Forelimb muscle (tissue), 1 donor: ENCODE measurements at regions not wholly inside any gene's neighbourhood (a gene's known extent, or its start where the extent isn't known, plus 50 kb on each side); places are given as distances from the start of the nearest gene placed in this dataset.
"Not testable (repeated sequence)": the region's sequence is repeated elsewhere in the genome, so short reads cannot be mapped to it uniquely, and the experiment has no call there.

ENCODE experiments used
- DNase-seq: peaks from one replicate; pipeline ENCODE4 v3.0.0-alpha.2; 2013; ENCODE audit warnings: low read depth

DNA sequence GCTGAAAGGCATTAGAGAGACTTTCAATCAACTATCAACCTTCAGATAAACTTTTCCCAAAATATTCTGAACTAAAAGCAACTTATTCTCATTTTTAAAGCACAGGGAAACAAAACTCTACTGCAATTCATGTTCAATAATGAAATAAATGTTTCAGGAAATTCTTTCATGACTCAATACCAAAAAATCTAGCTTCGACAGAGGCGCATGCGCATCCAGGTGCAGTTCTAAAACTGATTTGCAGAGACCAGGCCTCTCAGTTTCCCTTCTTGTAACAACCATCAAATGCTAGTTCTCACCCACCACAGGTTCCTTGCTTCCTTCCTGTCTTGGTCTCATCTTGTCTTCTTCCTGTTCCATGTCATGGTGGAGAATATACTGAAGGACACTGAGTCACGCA, 55.3 kb upstream of the NRBF2 start:
- no peak for DNase-seq

DNA sequence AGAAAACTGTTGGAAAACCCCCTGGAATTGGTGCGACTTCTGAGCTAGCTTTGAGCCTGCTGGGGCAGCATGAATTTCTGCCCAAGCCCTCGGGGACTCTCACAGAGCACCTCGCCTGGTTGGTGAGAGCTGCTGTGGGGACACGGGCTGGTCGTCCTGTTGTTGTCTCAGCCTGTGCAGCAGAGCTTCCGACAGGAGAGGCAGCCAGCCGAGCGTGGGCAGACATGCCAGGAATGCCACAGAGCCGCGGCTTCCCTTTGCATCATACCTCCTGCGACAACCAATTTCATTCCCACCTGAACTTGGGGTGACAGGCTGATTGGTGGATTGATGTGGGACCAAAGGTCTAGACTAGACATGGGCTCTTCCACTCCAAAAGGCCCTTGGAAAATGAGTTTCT, 60.2 kb upstream of the NRBF2 start:
- DNase-seq, result no peak

DNA sequence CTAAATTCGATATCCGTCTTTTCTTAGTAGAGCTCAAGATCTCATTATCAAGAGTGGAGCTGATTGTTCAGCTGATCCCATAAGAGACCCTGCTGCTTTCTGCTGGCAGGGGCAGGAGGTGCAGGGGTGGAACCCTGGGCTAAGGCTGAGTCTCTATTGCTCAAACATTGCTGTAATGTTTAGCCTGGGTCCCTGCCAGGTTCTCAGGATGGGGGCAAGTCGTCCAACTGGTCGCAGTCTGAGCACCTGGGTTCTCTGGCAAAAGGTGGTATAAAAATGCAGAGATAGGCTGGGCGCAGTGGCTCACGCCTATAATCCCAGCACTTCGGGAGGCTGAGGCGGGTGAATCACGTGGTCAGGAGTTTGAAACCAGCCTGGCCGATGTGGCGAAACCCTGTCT, 62.0 kb upstream of the NRBF2 start:
- DNase-seq, result no peak

DNA sequence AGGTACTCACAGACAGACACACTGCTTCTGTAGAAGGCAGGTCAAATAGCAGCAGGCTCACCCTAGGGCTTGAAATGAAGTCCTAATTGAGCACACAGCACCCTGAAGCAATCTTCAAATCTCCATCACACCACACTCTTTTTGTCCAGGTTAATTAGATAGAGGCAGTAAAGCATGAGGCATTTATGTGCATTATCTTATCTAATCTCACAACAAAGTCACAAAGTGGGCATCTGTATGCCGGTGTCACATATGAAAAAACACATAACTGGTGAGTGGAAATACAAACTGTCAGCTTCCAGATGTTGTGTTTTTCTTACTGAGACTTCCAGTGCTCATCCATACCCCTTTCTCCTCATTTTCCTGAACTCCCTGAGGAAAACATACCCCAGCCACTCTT, 63.8 kb upstream of the NRBF2 start:
- no peak for DNase-seq

DNA sequence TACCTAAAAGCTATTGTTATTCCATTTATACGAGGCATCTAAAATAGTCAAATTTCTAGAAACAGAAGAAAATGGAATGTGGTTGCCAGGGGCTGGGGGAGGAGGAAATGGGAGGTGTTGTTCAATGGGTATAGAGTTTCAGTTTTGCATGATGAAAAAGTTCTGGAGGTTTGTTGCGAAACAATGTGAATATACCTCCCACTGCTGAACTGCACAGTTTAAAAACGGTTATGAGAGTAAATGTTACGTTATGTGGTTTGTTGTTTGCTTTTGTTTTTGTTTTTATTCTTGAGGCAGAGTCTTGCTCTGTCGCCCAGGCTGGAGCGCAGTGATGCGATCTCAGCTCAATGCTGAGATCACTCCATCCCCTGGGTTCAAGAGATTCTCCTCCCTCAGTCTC, 64.9 kb upstream of the NRBF2 start:
- no peak for DNase-seq

DNA sequence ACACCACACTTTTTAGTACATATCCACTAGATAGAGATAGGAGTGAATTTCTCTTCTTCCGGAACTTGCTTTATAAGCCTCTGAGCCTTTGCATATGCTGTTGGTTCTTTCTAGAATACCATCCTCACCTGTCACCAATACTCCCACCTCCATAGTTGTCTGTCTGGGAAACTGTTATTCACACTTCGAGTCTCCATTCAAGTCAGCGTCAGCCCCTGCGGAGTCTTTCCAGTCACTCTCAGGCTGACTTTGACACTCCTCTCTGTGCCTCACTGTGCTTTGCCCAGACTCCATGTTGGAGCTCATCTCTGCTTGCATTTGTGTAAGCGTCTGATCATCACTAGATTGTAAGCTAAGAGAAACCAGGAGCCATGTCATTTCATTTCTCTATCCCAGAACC, 66.5 kb upstream of the NRBF2 start:
- DNase-seq, result no peak

DNA sequence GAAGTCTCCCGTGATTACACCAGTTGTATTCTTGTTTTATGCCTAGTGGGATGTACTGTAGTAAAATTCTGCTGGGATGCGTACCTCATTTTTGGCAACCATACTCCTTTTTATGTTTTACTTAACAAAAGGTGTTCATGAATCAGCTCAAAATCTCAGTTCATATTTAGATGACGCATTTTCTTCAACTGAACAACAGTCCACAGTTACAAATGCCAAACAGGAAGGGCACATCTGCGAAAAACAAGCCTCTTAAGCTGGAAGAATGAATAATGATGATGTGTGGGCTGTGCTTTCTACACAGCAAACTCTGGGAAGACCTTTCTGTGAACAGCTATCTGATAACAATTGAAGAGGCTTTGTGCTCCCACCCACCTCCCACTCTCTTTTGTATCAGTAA, 68.4 kb upstream of the NRBF2 start:
- no peak for DNase-seq

DNA sequence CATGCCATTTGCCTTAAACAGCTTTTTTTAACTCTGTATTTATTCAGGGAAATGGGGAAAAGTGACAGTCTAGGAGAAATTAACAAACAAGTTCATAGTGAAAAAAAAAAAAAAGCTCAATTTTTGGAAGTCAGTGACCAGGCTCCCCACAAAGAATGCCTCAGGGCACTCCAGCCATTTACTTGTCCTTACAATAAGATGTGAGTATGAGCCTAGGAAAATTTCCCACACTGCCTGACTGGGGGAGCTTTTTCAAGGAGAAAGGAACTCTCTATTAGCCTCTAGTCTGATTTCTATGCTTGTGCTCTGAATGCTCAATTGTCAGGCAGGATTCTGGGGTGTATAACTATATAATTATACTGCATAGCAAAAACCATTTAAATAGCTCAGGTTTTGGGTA, 74.9 kb upstream of the NRBF2 start:
- DNase-seq, result no peak

DNA sequence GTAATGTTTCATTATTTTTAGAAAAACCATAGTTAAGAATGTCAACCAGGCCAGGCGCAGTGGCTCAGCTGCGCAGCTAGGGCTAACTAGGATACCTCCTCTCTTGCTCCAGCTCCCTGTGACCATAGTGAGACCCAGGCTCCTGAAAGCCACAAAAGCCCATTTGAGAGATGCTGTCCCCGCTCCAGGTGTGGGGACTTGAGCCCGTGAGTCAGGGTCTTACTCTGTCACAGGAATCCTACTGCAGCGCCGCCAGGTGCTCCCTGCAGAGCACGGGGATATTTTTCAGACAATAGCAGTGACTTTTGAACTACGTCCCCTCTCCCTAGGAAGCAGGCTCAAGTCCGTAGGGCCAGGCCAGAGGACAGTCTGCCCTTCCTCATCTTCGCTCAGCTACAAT, 75.6 kb upstream of the NRBF2 start:
- no peak for DNase-seq

DNA sequence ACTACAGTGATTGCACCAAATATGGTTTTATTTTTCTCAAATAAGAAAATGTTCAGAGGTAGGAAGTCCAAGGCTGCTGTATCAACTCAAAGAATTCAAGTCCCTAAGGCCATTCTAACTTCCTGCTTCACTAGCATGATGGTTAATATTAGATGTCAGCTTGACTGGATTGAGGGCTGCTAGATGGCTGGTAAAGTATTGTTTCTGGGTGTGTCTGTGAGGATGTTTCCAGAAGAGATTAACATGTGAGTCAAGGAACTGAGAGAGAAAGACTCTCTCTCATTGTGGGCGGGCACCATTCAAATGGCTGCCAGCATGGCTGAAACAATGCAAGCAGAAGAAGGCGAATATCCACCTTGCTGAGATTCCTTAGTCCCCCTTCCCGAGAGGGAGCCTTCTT, 77.4 kb upstream of the NRBF2 start:
- no peak for DNase-seq

DNA sequence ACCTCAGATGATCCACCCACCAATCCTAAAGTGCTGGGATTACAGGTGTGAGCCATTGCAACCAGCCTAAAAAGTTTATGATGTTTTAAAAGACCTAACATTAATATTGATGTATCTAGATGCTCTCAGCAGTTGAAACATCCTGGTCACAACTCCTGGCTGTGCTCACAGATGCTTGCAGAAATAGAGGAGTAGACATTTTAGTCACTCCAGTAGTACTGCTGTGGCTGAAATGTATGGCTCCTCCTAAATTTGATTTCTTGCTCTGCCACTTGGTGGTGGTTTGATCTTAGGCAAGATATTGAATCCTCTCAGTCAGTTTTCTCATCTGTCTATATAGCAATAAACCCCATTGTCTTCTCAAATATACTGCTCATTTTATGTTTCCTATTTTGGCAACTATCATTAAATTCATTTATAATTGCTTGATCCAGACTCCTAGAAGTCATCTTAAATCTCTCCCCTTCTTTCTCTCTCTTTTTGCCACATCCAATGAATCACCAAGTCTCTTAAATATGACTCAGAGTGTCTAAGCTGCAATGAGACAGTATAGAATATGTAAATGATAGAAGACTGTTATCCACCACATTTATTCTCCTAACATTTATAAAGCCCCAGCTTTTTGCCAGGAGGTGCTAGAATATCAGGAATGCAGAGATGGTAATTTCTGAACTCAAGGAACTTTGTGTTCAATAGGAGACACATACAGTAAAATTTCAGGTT, 78.1 kb upstream of the NRBF2 start:
- no peak for DNase-seq

DNA sequence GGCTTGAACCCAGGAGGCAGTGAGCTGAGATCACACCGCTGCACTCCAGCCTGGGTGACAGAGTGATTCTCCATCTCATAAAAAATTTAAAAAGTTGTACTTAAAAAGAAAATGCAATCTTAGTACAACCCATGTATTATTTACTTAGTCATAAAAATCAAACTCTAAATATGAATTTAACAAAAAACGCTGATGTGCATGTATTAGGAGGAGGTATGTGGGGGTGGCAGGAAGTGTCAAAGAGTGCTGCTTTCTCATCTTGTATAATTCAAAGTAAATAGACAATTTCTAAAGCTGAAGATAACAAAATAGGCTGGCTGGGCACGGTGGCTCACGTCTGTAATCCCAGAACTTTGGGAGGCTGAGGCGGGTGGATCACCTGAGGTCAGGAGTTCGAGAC, 81.0 kb upstream of the NRBF2 start:
- DNase-seq, result no peak

DNA sequence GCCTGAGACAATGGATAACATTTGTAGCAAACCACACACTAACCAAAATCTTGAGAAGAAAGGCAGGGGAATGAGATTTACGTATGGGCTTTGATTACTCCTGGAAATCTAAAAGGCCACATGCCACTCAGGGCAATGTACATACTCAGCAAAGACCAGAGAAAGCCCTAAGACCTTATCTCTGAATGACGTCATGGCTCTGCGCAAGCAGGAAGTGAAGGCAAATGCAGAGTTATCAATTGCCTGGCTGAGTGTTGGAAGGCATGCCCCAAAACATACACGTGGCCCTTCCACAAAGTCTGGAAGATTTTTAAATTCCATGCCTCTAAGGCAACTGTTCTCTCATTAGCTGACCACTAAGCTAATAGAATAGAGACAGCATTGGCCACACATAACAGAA, 90.9 kb upstream of the NRBF2 start:
- no peak for DNase-seq

DNA sequence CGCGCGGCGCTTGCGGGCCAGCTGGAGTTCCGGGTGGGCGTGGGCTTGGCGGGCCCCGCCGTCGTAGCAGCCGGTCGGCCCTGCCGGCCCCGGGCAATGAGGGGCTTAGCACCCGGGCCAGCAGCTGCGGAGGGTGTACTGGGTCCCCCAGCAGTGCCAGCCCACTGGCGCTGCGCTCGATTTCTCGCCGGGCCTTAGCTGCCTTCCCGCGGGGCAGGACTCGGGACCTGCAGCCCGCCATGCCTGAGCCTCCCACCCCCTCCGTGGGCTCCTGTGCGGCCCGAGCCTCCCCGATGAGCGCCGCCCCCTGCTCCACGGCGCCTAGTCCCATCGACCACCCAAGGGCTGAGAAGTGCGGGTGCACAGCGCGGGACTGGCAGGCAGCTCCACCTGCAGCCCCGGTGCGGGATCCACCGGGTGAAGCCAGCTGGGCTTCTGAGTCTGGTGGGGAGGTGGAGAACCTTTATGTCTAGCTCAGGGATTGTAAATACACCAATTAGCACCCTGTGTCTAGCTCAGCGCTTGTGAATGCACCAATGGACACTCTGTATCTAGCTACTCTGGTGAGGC, 99.4 kb upstream of the NRBF2 start:
- DNase-seq, result not testable (repeated sequence)

DNA sequence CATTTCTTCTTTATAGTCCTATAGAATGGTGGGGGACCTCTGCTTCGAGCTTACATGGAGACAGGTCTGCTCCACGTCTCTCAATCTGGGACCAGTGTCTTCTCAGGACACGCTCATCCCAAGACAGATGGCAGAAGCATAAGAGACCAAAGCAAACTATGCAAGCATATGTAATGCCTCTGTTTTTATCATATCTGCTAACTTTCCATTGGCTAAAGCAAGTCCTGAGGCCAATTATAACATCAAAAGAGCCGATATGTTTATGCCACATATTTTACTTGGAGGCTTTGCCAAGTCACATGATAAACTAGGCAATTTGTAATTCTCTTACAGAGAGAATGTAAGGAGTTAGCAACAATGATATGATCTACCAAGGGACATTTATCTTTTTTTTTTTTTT, 102.6 kb upstream of the NRBF2 start:
- no peak for DNase-seq

DNA sequence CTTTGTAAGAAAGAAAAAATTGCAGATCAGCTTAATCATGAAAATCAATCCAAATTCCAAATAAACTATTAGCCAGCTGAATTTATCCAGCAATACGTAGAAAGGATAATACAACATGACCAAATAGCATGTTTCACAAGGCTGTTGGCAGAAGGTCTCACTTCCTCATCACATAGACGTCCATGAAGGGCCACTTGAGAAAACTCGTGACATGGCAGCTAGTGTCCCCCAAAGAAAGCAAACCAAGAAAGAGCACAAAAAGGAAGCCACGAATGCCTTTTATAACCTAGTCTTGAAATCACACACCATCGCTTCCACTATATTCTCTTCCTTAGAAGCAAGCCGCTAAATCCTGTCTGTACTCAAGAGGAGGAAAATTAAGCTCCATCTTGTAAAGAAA, 105.6 kb upstream of the NRBF2 start:
- no peak for DNase-seq

DNA sequence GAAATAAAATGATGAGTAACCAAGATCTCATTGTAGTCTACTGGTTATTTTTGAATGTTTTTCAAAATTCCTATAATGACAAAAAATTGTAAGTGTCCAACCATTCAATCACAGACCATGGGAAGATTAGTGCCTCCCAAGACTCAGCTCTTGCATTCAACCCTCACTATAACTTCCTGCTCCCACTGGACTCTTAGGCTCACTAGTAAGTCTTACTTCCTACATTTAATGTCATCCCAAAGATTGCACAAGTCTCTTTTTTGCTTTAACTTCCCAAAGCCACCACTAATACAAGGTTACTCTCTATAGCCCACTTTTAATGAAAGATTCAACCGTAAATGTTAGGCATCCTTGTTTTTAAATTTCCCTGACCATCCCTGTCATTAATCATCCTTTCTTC, 111.9 kb upstream of the NRBF2 start:
- no peak for DNase-seq

DNA sequence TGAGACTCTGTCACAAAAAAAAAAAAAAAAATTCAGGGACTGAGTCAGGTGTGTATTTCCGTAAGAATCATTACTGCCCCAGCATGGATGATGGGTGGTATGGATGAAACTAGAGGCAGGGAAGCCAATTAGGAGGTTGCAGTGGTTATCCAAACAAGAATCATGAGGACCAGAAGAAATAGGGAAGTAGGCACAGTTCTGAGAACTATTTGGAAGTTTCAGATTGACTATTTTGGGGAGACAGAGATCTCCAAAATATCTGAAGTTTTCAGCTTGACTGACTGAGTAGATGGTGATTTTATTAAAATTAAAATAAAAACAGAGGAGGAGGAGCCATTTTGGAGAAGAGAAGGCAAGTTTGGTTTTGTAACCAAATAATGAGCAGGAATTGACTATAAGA, 119.4 kb upstream of the NRBF2 start:
- no peak for DNase-seq

DNA sequence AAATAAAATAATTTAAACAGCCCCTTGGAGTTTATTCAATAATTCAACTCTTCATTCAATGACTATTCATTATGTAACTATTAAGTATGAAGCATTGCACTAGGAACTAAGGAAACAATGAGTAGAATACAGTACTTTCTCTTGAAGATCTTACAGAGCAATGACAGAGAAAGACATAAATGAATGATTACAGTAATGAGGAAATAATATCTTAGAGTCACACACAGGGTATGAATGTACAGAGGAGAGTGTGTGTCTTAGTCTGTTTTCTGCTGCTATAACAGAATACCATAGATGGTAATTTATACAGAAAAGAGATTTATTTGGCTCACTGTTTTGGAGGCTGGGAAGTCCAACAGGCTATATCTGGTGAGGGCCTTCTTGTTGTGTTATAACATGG, 120.5 kb upstream of the NRBF2 start:
- no peak for DNase-seq

DNA sequence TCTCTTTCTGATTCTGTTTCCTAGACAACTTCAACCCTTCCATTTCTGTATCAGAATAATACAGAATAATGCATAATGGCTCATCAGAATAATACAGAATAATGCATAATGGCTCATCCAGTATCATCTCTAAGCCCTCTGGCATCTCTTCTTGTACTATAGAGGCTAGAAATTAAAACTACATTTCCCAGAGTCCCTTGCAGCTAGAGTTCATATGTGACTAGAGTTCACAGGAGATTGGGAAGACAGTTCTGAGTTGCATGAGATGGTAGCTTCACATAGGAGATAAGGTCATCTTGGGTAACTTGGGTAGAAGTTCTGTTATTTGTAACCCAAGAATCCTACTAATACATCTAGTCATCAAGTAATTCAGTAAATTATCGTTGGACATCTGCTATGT, 122.9 kb upstream of the NRBF2 start:
- DNase-seq, result no peak

DNA sequence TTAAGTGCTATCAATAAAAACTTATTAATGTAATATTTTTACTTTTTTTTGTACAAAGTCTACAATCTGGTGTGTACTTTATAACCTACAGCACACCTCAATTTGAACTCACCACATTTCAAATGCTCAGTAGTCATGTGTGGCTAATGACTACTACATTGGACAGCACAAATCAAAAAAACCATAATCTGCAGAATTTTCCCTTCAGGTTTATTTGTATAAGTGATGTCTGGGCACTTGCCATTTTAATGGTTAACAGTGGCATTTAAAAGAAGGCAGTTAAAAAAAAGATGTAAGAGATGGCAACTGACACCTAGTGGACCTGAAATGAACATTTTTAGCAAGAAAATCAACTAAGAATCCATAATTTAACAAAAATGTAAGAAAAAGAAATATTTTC, 124.6 kb upstream of the NRBF2 start:
- DNase-seq, result no peak

DNA sequence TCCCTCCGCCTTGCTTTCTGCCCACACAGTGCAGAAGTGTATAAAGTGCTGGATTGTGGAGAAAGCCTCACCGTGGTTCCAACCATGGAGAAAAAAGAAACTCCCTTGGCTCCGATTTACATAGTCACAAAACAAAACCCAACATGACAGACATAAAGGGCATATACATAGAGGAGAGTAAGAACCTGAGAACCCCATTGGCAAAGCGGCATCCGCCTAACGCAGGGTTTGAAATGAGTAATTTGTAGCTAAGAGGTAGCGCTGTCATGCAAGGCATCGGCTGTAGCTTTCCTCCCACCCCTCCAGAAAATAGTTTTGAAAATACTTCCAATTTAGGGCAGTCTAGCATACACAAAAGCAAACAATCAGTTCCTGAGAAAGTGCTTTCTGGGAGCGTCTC, 126.0 kb upstream of the NRBF2 start:
- no peak for DNase-seq

DNA sequence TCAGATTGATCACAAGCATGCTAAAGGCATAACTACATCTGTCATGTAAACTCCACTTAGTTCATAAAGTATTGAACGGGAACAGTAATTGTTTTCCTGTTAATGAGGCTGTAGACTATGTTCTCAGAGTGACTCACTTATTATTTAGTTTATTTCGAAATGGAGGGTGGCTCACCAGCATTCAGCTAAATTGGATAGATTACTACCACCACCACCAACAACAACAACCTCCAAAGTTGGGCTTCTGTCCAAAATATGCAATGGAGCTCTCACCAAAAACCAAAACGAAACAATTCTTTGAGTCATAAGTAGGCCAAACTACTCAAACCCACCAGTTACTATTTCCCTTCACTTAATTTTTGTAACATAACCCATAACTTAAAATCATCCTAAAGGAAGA, 127.9 kb upstream of the NRBF2 start:
- no peak for DNase-seq

DNA sequence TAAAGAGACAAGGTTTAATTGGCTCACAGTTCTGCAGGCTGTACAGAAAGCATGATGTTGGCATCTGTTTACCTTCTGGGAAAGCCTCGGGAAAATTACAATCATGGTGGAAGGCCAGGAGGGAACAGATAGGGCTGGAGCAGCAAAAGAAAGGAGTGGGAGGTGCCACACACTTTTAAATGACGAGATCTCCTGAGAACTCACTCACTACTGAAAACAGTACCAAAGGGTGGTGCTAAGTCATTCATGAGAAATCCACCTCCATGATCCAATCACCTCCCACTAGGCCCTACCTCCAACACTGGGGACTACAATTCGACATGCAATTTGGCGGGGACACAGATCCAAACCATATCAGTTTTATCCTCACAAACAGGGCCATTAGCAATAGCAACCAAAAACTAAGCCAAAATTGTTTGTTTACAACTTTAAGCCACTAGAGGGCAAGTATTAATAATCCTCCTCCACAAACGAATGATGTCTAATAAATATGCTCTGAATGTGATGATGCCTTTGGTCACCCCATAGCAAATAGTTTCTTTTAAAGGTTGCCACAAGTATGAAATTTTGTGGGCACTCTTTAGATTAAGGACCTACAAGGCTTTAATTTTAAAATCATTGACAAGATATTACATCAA, 129.2 kb upstream of the NRBF2 start:
- no peak for DNase-seq
